Type B pancreatic cell (in vitro differentiated cells): ENCODE measurements at regions not wholly inside any gene's neighbourhood (a gene's known extent, or its start where the extent isn't known, plus 50 kb on each side); places are given as distances from the start of the nearest gene placed in this dataset.
"Not testable (repeated sequence)": the region's sequence is repeated elsewhere in the genome, so short reads cannot be mapped to it uniquely, and the experiment has no call there.

Experiments
- DNase-seq: peaks from one replicate; pipeline ENCODE4 v3.0.0; 2021; ENCODE audit warnings: mixed read lengths; ENCODE audit not compliant: unreplicated experiment; ENCODE audit errors: extremely low spot score
- H3K27ac Mint-ChIP-seq: 2 replicates; pipeline ENCODE4 v1.8.0; 2021; ENCODE audit warnings: mild to moderate bottlenecking, mixed read lengths
- H3K27me3 Mint-ChIP-seq: 2 replicates; pipeline ENCODE4 v1.8.0; 2021; ENCODE audit warnings: mixed read lengths
- H3K36me3 Mint-ChIP-seq: 2 replicates; pipeline ENCODE4 v1.8.0; 2021; ENCODE audit warnings: mixed read lengths
- H3K4me1 Mint-ChIP-seq: one replicate; pipeline ENCODE4 v1.8.0; 2021; ENCODE audit warnings: mixed read lengths; ENCODE audit not compliant: unreplicated experiment
- H3K4me3 Mint-ChIP-seq: 2 replicates; pipeline ENCODE4 v1.8.0; 2021; ENCODE audit warnings: mild to moderate bottlenecking, mixed read lengths
- H3K9me3 Mint-ChIP-seq: 2 replicates; pipeline ENCODE4 v1.8.0; 2021; ENCODE audit warnings: mixed read lengths

DNA sequence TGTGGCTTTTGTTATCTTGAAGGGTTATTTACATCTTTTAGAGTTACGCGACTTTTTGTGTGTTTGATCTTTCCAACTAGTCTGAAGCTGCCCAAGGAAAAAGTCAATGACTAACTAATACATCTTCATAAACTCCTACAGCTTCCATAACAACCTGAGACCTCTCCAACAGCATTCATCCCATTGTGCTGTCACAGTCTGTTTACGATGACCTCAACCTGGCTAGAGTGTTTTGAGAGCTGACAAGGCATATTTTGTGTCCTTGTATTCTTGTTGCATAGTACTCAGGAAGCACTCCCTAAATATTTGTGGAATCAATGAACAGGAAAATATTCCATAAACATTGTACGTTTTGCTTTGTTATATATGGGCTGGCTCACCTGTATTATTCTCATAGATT, 140.2 kb upstream of the NBPF9 start:
- H3K4me3 Mint-ChIP-seq, H3K4me1 Mint-ChIP-seq, H3K36me3 Mint-ChIP-seq, H3K27me3 Mint-ChIP-seq, H3K9me3 Mint-ChIP-seq, DNase-seq, H3K27ac Mint-ChIP-seq: not testable (repeated sequence)

DNA sequence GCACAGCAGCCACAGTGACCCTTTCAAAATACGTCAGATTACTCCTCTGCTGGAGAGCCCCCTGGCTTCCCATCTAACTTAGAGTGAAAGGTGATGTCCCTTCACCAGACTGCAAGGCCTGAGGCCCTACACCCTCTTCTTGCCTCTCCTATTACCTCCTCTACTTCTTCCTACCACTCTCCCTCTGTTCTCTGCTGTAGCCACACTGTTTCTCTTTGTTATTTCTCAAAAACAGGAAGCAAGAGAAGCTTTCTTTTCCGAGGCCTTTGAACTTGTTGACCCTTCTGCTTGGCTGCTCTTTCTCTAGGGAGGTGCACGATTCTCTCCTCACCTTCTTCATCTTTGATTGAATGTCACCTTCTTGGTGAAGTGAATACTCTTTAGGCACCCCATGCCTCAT, 141.3 kb upstream of the NBPF9 start:
- not testable (repeated sequence) for H3K4me1 Mint-ChIP-seq, H3K27me3 Mint-ChIP-seq, H3K27ac Mint-ChIP-seq, DNase-seq, H3K4me3 Mint-ChIP-seq, H3K36me3 Mint-ChIP-seq, H3K9me3 Mint-ChIP-seq

DNA sequence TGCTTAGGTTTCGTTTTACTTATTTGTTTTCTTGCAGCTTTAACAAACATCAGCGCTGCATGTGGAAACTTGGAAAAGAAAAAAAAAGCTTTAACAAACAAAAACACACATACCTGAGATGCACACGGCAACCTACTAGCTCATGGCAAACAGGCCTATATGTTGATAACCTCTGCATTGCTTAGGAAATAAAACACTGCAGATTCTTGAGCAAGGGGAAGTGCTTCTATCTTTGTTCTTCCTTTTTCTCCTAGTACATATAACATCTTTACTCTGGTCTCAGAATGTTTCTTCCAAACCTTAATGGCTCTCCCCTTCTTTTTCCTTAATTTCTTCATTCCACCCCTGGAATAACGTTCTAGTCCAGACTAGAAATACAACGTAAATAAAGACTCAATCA, 142.9 kb upstream of the NBPF9 start:
- H3K36me3 Mint-ChIP-seq, DNase-seq, H3K27me3 Mint-ChIP-seq, H3K4me1 Mint-ChIP-seq, H3K27ac Mint-ChIP-seq, H3K4me3 Mint-ChIP-seq, H3K9me3 Mint-ChIP-seq: not testable (repeated sequence)

DNA sequence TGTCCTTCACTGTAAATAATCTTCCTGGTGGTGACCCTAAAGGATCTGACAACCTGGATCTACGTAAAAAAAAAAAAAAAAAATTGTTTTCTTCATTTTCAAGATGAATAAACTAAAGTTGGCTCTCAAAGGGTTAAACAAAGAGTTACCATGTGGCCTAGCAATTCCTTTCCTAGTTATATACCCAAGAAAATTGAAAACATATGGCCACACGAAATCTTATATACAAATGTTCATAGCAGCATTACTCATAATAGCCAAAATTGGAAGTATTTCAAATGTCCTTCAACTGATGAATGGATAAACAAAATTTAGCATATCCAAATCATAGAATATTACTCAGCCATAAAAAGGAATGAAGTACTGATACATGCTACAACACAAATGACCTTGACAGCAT, 145.3 kb upstream of the NBPF9 start:
- H3K27ac Mint-ChIP-seq, H3K9me3 Mint-ChIP-seq, H3K27me3 Mint-ChIP-seq, H3K4me1 Mint-ChIP-seq, H3K4me3 Mint-ChIP-seq, H3K36me3 Mint-ChIP-seq, DNase-seq: not testable (repeated sequence)

DNA sequence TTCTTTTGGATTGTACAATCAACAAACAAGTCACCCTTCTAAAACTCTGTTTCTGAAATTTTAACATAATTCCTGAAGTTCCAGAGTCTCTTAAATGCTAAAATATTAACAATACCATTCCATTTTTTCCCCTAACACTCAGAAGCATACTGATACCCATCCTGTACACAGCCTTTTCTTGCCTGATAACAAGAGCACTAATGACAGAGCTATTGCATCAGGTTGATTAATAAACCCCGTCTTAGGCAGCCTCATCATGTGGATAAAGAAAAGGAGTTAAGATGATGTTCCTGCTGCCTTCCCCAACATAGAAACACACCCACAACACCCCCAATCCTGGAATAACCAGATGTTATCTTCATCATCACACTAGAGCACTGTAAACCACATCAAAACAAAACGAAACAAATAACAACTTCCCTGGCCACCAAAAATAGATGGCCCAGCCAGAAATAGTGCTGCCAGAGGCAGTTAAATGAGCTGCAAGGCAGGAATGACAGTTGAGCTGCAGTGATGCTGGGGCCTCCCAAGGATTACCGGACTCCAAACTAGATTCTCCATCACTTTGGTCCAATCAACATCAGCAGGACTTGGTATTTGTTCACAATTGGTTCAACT, 146.6 kb upstream of the NBPF9 start:
- H3K27ac Mint-ChIP-seq, H3K4me3 Mint-ChIP-seq, DNase-seq, H3K4me1 Mint-ChIP-seq, H3K27me3 Mint-ChIP-seq, H3K9me3 Mint-ChIP-seq, H3K36me3 Mint-ChIP-seq: not testable (repeated sequence)

DNA sequence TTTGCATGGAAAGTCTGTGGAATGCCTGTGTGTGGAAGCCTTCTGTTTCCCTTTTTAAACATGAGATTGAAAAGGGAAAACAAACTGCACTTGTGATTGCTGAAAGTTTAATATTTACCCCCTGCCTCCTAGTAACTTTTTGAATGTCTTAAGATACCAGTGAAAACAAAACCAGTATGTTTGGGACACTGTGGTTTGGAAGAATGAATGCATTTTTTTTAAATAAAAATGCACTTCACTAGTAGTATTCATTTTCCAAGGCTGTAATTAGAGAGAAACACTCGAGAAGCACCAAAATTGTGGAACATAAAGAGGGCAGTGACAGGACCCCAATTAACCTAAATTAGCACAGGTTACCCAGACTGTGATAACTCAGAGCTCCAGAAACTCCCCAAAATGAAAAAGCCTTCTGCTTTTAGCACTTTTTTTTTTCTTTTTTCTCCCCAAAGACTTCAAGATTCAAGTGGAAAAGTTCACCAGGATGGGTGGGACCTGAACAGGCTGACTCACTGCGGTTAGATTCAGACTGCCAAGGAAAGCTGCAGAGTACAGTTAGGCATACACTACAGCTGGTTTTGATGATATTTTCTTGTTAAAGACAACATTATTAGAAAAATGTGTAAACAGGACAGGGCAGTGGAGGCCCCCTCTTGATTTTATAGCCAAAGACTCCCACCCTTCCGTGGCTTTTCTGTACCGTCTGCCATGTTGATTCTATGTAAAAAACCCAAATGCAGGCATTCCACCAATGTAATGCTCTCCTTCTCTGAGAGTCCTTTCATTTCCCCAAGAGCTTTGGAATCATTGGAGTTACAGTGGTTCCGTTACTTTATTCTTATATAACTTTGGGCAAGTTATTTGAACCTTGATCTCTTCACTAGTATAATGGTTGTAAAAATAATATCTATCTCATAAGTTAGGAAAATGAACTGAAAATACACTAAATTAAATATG, 151.8 kb upstream of the NBPF9 start:
- H3K4me3 Mint-ChIP-seq, DNase-seq, H3K27ac Mint-ChIP-seq, H3K36me3 Mint-ChIP-seq, H3K27me3 Mint-ChIP-seq, H3K4me1 Mint-ChIP-seq, H3K9me3 Mint-ChIP-seq: not testable (repeated sequence)

DNA sequence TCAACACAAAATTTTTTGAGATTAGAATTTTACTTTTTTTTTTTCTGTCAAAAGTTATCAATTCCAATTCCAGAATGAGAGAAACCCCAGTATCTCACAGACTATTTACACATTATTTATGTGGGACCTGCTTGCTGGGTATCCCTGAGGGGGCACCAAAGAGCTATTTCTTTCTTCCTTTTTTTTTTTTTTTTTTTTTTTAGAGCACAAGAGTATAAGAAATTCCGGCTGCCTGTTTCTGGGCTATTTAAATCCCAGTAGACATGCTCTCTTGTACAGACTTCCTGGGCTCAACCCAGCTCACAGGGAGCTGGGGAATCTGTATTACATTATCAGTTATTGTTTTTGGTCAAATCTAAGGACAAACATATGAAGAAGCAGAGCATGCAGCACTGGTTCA, 156.9 kb upstream of the NBPF9 start:
- H3K9me3 Mint-ChIP-seq, H3K27ac Mint-ChIP-seq, H3K4me3 Mint-ChIP-seq, H3K36me3 Mint-ChIP-seq, H3K4me1 Mint-ChIP-seq, DNase-seq, H3K27me3 Mint-ChIP-seq: not testable (repeated sequence)

DNA sequence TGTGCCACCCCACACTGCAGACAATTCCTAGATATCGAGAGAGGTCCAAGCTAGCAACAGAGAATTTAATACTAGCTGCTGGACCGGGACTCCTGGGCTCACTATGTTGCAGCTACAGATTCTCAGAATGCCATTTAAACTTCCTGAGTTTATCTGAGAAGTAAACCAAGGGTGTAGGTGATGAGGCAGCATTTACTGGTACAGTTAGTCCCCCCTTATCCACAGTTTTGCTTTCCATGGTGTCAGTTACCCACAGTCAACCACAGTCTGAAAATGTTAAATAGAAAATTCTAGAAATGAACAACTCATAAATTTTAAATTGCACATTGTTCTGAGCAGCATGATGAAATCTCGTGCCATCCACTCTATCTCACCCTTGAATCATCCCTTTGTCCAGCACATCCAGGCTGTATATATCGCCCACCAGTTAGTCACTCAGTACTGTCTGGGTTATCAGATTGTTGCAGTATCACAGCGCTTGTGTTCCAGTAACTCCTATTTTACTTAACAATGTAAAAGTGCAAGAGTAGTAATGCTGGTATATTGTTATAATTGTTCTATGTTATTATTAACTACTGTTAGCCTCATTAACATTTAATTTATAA, 157.5 kb upstream of the NBPF9 start:
- H3K9me3 Mint-ChIP-seq, H3K27me3 Mint-ChIP-seq, H3K36me3 Mint-ChIP-seq, H3K4me3 Mint-ChIP-seq, H3K27ac Mint-ChIP-seq, H3K4me1 Mint-ChIP-seq, DNase-seq: not testable (repeated sequence)

DNA sequence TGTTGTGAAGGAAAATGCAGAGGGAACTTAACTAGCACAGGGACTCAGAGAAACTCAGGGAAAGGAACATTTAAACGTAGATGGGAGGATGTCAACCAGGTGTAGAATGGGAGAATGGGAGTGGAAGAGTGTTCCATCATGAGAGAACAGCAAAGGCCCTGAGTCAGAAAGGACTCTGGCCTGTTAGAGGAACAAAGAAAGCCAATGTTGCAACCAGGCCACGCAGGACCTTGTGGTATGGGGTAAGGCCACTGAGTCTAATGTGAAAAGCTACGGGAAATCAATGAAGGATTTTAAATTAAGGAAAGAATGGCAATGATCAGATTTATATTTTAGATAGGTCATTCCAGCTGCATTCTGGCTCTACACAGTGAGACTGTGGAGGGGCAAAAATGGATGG, 163.9 kb upstream of the NBPF9 start:
- H3K9me3 Mint-ChIP-seq, H3K27ac Mint-ChIP-seq, H3K4me1 Mint-ChIP-seq, H3K36me3 Mint-ChIP-seq, H3K4me3 Mint-ChIP-seq, H3K27me3 Mint-ChIP-seq, DNase-seq: not testable (repeated sequence)

DNA sequence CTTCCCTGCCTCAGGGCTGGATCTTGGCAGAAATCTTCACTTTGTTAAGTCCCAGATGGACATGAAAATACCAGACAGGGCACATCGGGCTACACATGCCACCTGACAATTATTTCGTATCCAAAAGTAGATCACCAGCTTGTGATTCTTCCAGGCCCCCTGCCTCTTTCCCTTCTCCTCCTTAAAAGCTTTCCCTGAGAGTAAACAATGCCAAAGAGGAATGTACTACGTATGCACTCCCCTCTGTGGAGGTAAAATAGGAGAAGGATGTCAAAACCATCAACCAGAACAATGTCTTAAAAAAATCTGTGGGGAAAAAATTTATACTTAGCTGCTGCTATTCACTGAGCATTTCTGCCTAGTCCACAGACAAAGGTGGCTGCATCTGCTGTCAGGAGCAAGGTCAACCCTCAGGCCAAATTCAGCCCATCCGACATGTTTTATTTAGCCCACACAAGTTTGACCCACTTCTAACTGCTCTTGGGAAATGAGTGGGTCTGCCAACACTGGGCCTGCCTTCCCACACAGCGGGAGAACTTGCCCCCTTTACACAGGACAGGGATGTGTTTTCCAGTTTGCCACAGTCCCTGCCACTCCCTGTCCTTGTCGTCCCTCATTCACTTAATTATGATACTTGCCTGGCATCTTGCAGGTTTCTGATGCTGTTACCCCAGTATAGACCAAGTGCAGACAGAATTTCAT, 165.8 kb upstream of the NBPF9 start:
- not testable (repeated sequence) for H3K4me1 Mint-ChIP-seq, H3K4me3 Mint-ChIP-seq, H3K27me3 Mint-ChIP-seq, H3K27ac Mint-ChIP-seq, H3K36me3 Mint-ChIP-seq, H3K9me3 Mint-ChIP-seq, DNase-seq

DNA sequence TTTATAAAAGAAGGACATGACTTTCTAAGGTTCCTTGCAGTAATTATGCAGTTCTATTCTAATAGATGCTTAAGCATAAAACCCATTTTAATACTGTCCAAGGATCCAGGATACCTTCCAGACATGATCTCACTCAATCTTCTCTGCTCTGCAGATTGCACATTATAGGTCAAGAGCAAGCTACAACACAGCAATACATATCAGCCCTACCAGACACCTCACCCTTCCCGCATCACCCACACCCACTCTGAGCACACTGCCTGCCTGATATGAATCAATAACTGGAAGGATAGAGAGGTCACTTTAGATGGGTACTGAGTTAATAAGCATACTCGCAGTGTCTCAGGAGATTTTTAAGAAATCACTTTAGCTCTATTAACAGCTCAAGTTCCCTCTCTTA, 166.5 kb upstream of the NBPF9 start:
- H3K4me3 Mint-ChIP-seq, H3K27me3 Mint-ChIP-seq, DNase-seq, H3K36me3 Mint-ChIP-seq, H3K27ac Mint-ChIP-seq, H3K9me3 Mint-ChIP-seq, H3K4me1 Mint-ChIP-seq: not testable (repeated sequence)

DNA sequence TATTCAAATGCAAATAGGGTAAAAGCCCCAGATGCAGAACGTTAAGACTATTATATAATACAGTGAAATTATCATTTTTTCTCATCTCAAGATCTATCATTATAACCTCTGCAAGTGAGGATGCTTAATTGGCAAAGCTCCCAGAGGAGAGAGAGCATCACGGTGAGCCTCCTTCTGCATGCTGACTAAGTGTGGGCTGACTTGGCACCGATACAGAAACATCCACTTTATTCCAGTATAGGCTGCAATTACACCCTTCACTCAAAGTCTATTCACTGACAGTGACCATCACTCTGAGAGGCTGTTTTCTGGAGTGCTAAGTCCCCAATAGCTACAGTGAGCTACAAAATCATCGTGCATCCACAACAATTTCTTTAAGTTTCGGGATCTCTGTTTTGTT, 171.1 kb upstream of the NBPF9 start:
- not testable (repeated sequence) for DNase-seq, H3K4me1 Mint-ChIP-seq, H3K27me3 Mint-ChIP-seq, H3K9me3 Mint-ChIP-seq, H3K36me3 Mint-ChIP-seq, H3K27ac Mint-ChIP-seq, H3K4me3 Mint-ChIP-seq

DNA sequence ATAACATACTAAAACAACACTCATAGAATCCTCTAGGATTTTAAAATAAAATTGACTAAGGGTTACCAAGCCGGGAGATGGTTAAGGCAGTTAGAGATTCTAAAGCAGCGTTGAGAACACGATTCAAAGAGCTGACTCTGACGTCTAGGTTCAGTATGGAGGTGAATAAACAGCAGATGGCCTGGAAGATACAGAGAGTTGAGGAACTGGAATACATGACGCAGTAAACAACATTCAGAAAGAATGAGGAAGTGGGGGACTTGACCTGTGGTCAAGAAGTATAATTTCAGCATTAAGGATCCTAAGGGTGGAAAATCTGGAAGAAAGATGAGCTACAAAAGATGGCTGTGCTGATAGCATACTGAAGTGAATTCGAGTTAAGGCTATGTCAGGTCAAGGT, 172.5 kb upstream of the NBPF9 start:
- not testable (repeated sequence) for H3K9me3 Mint-ChIP-seq, H3K27me3 Mint-ChIP-seq, H3K27ac Mint-ChIP-seq, DNase-seq, H3K36me3 Mint-ChIP-seq, H3K4me1 Mint-ChIP-seq, H3K4me3 Mint-ChIP-seq

DNA sequence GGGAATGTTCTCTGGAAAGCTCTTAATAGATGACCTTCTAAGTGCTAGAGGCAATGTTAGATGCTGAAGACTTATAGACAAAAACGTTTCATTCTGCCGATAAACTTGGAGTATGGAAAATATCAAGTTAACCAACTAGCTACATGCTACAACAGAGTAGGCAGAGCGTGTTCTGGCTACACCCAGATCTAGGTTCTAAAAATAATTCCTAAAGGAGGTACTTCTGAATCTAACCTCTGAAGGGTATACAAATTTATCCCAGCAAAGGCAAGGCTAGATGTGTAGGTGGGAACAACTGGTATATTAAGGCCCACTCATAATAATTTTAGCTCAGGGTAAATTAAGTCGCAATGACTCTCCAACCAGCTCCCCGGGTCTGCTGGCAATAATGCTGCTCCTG, 173.1 kb upstream of the NBPF9 start:
- not testable (repeated sequence) for H3K27me3 Mint-ChIP-seq

More for the DNA sequence above, 173.1 kb upstream of the NBPF9 start:
- not testable (repeated sequence) for DNase-seq, H3K36me3 Mint-ChIP-seq, H3K27ac Mint-ChIP-seq, H3K4me3 Mint-ChIP-seq, H3K4me1 Mint-ChIP-seq, H3K9me3 Mint-ChIP-seq
